ENCODE measurements at regions not wholly inside any gene's neighbourhood (a gene's known extent, or its start where the extent isn't known, plus 50 kb on each side); places are given as distances from the start of the nearest gene placed in this dataset.

DNA sequence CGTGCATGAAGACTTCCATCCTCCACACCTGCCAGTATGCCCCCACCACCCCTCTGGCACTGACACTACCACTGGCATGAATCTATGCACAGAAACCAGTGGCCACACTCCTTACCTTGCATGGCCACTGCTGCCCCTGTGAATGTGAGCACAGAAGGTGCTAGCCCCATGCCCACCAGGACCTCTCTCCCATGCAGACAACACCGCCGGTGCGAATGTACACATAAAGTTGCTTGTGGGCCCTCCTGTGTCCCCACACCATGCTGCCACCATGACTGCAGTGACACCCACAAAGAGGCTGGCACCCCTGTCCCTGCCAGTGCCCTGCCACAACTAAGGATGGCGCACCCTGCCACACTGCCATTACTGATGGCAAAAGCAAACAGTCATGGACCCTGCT lies 289.5 kb upstream of the KCND2 start:
- Histone ChIP-seq H3K36me3 (ENCODE audit: low read length) (no peaks in the 10 kb centered on the region), H3K4me2 (ENCODE audit: low read depth, low read length, poor library complexity, severe bottlenecking) (no peak overlapping the region), H2AFZ (ENCODE audit: low read depth, low read length, severe bottlenecking) (no peak overlapping the region), H3F3A (ENCODE audit: insufficient read depth) (no peaks in the 10 kb centered on the region), H3K9ac (ENCODE audit: low read length) (no peak overlapping the region), H3K4me3 (ENCODE audit: insufficient read depth, low read length, poor library complexity, severe bottlenecking) (no peak overlapping the region), H3K79me2 (ENCODE audit: insufficient read depth, low read length) (no peaks in the 10 kb centered on the region), H3K9me2 (replicated peaks; ENCODE audit: insufficient read depth, low read length) (no peaks in the 10 kb centered on the region), H3K27ac (ENCODE audit: low read depth, low read length) (no peak overlapping the region), H4K20me1 (ENCODE audit: low read depth, low read length) (no peaks in the 10 kb centered on the region), H3K9me3 (ENCODE audit: insufficient read depth, low read length) (no peaks in the 10 kb centered on the region), H3K27me3 (ENCODE audit: low read length) (no peaks in the 10 kb centered on the region)
- TF ChIP-seq, protein P1, sequence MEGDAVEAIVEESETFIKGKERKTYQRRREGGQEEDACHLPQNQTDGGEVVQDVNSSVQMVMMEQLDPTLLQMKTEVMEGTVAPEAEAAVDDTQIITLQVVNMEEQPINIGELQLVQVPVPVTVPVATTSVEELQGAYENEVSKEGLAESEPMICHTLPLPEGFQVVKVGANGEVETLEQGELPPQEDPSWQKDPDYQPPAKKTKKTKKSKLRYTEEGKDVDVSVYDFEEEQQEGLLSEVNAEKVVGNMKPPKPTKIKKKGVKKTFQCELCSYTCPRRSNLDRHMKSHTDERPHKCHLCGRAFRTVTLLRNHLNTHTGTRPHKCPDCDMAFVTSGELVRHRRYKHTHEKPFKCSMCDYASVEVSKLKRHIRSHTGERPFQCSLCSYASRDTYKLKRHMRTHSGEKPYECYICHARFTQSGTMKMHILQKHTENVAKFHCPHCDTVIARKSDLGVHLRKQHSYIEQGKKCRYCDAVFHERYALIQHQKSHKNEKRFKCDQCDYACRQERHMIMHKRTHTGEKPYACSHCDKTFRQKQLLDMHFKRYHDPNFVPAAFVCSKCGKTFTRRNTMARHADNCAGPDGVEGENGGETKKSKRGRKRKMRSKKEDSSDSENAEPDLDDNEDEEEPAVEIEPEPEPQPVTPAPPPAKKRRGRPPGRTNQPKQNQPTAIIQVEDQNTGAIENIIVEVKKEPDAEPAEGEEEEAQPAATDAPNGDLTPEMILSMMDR (IDR thresholded peaks at IDR 0.05; ENCODE audit: insufficient read depth, low read length, poor library complexity, severe bottlenecking) = no peak
- TF ChIP-seq EZH2phosphoT487 (conservative IDR thresholded peaks at IDR 0.05; ENCODE audit: low read length) = no peak

DNA sequence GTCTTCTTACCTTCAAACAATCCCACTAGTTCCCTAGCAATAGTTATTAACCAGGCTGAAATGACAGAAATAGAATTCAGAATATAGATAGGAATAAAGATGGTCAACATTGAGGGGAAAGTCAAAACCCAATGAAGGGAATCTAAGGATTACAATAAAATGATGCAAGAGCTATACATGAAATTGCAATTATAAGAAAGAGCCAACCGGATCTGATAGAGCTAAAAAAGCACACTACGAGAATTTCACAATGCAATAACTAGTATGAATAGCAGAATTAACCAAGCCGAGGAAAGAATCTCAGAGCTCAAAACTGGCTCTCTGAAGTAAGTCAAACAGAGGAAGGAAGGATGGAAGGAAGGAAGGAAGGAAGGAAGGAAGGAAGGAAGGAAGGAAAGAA lies 288.7 kb upstream of the KCND2 start:
- H3K27ac ChIP-seq (ENCODE audit: low read depth, low read length) = no peak overlapping the region
- H4K20me1 ChIP-seq (ENCODE audit: low read depth, low read length) = no peaks in the 10 kb centered on the region
- H3K9me3 ChIP-seq (ENCODE audit: insufficient read depth, low read length) = no peaks in the 10 kb centered on the region
- H3K9me2 ChIP-seq (replicated peaks; ENCODE audit: insufficient read depth, low read length) = no peaks in the 10 kb centered on the region
- no peak overlapping the region for H3K4me3 ChIP-seq (ENCODE audit: insufficient read depth, low read length, poor library complexity, severe bottlenecking)
- H3K27me3 ChIP-seq (ENCODE audit: low read length) = no peaks in the 10 kb centered on the region
- no peaks in the 10 kb centered on the region for H3K36me3 ChIP-seq (ENCODE audit: low read length)
- no peak overlapping the region for H3K4me2 ChIP-seq (ENCODE audit: low read depth, low read length, poor library complexity, severe bottlenecking)
- H2AFZ ChIP-seq (ENCODE audit: low read depth, low read length, severe bottlenecking) = no peak overlapping the region
- no peak overlapping the region for H3K9ac ChIP-seq (ENCODE audit: low read length)
- no peaks in the 10 kb centered on the region for H3F3A ChIP-seq (ENCODE audit: insufficient read depth)
- TF ChIP-seq EZH2phosphoT487 (conservative IDR thresholded peaks at IDR 0.05; ENCODE audit: low read length) = no peak
- TF ChIP-seq, protein P1 (IDR thresholded peaks at IDR 0.05; ENCODE audit: insufficient read depth, low read length, poor library complexity, severe bottlenecking) = no peak
- no peaks in the 10 kb centered on the region for H3K79me2 ChIP-seq (ENCODE audit: insufficient read depth, low read length)

DNA sequence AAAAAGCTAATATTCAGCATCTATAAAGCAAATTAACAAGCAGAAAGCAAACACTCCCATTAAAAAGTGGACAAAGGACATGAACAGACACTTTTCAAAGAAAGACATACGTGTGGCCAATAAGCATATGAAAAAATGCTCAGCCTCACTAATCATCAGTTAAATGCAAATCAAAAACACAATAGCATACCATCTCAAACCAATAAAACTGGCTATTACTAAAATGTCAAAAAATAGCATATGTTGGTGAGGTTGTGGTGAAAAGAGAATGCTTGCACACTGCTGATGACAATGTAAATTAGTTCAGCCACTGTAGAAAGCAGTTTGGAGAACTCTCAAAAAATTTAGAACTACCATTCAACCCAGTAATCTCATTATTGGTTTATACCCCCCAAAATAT lies 284.6 kb upstream of the KCND2 start:
- H3K9ac ChIP-seq (ENCODE audit: low read length) = no peak overlapping the region
- H3K9me3 ChIP-seq (ENCODE audit: insufficient read depth, low read length) = no peaks in the 10 kb centered on the region
- H3K4me3 ChIP-seq (ENCODE audit: insufficient read depth, low read length, poor library complexity, severe bottlenecking) = no peak overlapping the region

More for the DNA sequence above, 284.6 kb upstream of the KCND2 start:
- Histone ChIP-seq H2AFZ (ENCODE audit: low read depth, low read length, severe bottlenecking) (no peak overlapping the region), H3F3A (ENCODE audit: insufficient read depth) (no peaks in the 10 kb centered on the region), H3K4me2 (ENCODE audit: low read depth, low read length, poor library complexity, severe bottlenecking) (no peak overlapping the region), H4K20me1 (ENCODE audit: low read depth, low read length) (no peaks in the 10 kb centered on the region), H3K36me3 (ENCODE audit: low read length) (no peaks in the 10 kb centered on the region), H3K27ac (ENCODE audit: low read depth, low read length) (no peak overlapping the region), H3K79me2 (ENCODE audit: insufficient read depth, low read length) (no peaks in the 10 kb centered on the region), H3K27me3 (ENCODE audit: low read length) (no peaks in the 10 kb centered on the region), H3K9me2 (replicated peaks; ENCODE audit: insufficient read depth, low read length) (no peaks in the 10 kb centered on the region)
- TF ChIP-seq EZH2phosphoT487 (conservative IDR thresholded peaks at IDR 0.05; ENCODE audit: low read length) = no peak
- TF ChIP-seq, protein P1 (IDR thresholded peaks at IDR 0.05; ENCODE audit: insufficient read depth, low read length, poor library complexity, severe bottlenecking) = no peak
